ENCODE measurements at regions not wholly inside any gene's neighbourhood (a gene's known extent, or its start where the extent isn't known, plus 50 kb on each side); places are given as distances from the start of the nearest gene placed in this dataset.
"Not testable (repeated sequence)": the region's sequence is repeated elsewhere in the genome, so short reads cannot be mapped to it uniquely, and the experiment has no call there.

DNA sequence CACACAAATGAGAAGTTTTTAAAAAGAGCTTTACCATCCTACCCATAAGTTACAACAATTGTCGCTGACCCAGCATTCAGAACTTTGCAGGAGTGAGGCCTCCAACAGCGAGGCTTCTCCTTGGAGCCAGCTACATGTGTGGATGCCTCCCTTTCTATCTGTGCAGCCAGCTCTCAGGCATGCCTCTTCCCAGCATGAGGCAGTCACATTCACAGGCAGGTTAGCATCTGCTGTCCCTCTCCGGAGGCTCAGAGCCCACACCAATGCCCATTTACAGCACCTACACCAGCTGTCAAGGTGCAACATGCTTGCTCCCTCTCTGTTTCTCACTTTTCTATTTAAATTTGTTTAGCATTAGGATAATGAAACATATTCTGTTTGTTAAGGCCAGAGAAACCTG lies 278.7 kb upstream of the PODXL start:
- no peak for DNase-seq (ENCODE audit: low read depth, low spot score)
- in situ Hi-C loops (cut with HindIII; ENCODE audit: low sequenced_read_pairs): no loop called here
- H3K4me3 ChIP-seq (ENCODE audit: low read depth, low read length): no peak overlapping the region
- TF ChIP-seq, protein P1, sequence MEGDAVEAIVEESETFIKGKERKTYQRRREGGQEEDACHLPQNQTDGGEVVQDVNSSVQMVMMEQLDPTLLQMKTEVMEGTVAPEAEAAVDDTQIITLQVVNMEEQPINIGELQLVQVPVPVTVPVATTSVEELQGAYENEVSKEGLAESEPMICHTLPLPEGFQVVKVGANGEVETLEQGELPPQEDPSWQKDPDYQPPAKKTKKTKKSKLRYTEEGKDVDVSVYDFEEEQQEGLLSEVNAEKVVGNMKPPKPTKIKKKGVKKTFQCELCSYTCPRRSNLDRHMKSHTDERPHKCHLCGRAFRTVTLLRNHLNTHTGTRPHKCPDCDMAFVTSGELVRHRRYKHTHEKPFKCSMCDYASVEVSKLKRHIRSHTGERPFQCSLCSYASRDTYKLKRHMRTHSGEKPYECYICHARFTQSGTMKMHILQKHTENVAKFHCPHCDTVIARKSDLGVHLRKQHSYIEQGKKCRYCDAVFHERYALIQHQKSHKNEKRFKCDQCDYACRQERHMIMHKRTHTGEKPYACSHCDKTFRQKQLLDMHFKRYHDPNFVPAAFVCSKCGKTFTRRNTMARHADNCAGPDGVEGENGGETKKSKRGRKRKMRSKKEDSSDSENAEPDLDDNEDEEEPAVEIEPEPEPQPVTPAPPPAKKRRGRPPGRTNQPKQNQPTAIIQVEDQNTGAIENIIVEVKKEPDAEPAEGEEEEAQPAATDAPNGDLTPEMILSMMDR (IDR thresholded peaks at IDR 0.05; ENCODE audit: low read depth, low read length): no peak

DNA sequence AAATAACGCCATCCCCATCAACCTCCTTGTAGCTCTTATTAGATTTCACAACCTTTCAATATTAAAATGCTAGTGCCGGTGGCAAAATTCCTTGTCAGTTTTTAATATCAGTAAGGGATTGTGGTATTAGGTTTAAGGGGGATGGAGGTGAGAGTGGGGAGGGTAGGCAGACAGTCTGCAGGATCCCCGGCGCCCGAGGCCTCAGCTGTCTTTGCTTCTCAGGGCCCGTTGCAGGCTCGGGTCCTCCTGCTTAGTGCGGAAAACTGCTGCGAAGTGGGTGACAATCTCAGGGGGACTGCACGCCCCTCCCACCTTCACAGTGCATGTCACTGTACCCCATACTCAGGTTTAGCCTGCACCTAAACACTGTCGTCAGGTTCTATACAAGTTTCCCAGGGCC lies 274.3 kb upstream of the PODXL start:
- no peak overlapping the region for H3K4me3 ChIP-seq (ENCODE audit: low read depth, low read length)
- in situ Hi-C loops (cut with HindIII; ENCODE audit: low sequenced_read_pairs): no loop called here
- TF ChIP-seq, protein P1 (IDR thresholded peaks at IDR 0.05; ENCODE audit: low read depth, low read length): no peak
- no peak for DNase-seq (ENCODE audit: low read depth, low spot score)

DNA sequence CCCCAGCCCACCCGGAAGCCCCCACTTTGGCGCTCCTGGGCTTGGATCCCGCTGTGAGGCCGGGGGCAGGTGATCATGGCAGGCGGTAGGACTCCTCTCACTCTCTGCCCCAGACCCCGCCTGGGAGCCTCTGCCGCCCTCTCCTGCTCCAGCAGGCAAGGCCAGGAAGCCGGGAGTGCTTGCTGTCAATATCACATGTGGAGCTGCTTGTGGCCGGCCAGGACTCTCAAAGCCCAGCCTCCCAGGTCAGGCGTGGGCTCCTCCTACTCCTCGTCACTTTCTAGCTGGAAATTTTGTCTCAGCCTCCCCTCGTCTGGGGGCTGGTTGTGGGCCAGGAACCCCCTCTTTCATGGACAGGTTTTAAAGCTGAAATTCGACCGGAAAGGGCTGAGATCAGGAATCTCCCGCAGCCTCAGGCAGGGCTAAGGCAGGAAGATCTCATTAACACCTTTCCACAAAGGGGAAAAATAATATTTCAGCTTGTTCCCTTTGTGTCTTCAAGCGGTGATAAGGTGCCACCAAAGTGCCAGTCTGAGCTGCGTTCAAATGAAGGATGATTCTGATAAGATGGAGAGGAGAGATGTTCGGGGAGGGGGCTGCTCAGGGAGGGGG lies 273.6 kb upstream of the PODXL start:
- no peak overlapping the region for H3K4me3 ChIP-seq (ENCODE audit: low read depth, low read length)
- DNase-seq (ENCODE audit: low read depth, low spot score): no peak
- in situ Hi-C loops (cut with HindIII; ENCODE audit: low sequenced_read_pairs): no loop called here
- TF ChIP-seq, protein P1 (IDR thresholded peaks at IDR 0.05; ENCODE audit: low read depth, low read length): no peak

DNA sequence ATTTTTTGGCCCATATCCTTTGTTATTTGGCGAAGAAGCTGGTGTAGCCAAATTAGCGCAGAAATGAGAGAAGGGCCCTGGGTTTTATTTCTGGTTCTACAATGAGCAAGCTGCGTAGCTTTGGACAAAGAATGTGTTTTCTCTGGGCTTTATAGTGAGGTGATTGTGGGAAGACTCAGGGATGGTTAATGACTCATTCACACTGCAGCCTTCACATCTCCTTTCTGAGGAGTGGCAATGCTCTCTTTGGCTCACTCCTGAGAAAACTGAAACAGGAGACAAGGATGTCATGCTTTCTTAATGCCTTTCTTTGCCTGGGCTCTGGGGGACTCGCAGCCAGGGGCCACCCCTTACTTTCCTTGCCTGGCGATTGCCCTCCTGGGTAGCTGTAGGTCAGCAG lies 271.0 kb upstream of the PODXL start:
- TF ChIP-seq, protein P1 (IDR thresholded peaks at IDR 0.05; ENCODE audit: low read depth, low read length): no peak
- in situ Hi-C loops (cut with HindIII; ENCODE audit: low sequenced_read_pairs): no loop called here
- H3K4me3 ChIP-seq (ENCODE audit: low read depth, low read length): no peak overlapping the region
- peak; percentile 2 for DNase-seq (ENCODE audit: low read depth, low spot score)

DNA sequence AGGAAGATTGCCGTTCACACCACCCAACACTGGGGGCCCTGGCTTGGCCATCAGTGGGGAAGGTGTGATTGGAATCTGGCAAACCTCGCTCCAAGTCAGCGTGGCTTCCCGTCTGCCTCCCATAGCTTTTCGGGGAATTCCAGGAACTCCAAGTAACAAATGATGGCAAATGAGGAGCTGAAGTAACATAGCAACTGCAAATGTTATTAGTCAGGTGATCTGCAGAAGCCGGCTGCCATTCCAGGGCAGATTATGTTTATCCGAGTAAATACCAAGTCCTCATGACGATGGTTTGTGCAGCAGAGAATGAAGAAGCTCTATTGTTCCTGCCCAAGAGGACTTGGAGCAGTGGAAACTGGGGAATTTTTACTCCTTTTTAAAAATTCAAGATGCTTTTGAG lies 270.5 kb upstream of the PODXL start:
- no peak for DNase-seq (ENCODE audit: low read depth, low spot score)
- TF ChIP-seq, protein P1 (IDR thresholded peaks at IDR 0.05; ENCODE audit: low read depth, low read length): no peak
- H3K4me3 ChIP-seq (ENCODE audit: low read depth, low read length): no peak overlapping the region
- in situ Hi-C loops (cut with HindIII; ENCODE audit: low sequenced_read_pairs): no loop called here

DNA sequence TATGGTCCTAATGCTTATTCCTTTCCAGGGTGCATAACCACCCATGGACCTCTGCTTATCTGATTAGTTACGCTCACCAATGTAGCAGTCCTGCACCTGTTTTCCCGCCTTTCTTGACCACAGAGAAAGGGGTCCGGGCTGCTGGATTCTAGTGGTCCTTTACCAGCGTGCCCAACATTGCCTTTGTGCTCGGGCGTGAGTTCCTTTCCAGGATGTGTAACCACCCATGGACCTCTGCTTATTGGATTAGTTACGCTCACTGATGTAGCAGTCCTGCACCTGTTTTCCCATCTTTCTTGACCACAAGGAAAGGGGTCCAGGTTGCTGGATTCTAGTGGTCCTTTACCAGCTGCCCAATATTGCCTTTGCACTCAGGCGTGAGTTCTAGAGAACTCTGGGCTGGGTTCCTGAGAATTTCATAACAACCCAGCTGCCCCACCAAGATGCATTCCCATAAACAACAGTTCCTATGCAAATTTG lies 267.6 kb upstream of the PODXL start:
- H3K4me3 ChIP-seq (ENCODE audit: low read depth, low read length); in situ Hi-C loops (cut with HindIII; ENCODE audit: low sequenced_read_pairs); DNase-seq (ENCODE audit: low read depth, low spot score): not testable (repeated sequence)

DNA sequence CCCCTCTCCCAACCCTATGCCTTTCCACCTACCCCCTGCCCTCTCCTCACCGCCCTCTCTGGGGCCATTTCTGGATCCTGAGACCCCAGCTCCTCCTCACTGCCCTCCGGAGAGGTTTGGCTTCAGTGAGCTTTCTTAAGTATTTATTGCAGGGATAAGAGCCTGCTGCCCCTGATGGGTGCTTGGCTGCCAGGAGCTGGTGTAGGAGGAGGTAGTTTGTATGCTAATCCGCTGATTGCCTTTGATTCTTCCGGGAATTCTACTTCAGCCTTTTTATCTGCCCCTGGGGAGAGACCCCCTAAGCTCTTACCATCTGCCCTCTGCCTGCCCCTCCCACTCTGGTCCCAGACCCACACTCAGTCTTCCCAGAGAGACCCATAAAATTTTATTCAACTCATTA lies 263.5 kb upstream of the PODXL start:
- DNase-seq (ENCODE audit: low read depth, low spot score): no peak
- in situ Hi-C loops (cut with HindIII; ENCODE audit: low sequenced_read_pairs): no loop called here
- H3K4me3 ChIP-seq (ENCODE audit: low read depth, low read length): no peak overlapping the region
- TF ChIP-seq, protein P1 (IDR thresholded peaks at IDR 0.05; ENCODE audit: low read depth, low read length): no peak
